ENCODE measurements at regions not wholly inside any gene's neighbourhood (a gene's known extent, or its start where the extent isn't known, plus 50 kb on each side); places are given as distances from the start of the nearest gene placed in this dataset.
"Not testable (repeated sequence)": the region's sequence is repeated elsewhere in the genome, so short reads cannot be mapped to it uniquely, and the experiment has no call there.

DNA sequence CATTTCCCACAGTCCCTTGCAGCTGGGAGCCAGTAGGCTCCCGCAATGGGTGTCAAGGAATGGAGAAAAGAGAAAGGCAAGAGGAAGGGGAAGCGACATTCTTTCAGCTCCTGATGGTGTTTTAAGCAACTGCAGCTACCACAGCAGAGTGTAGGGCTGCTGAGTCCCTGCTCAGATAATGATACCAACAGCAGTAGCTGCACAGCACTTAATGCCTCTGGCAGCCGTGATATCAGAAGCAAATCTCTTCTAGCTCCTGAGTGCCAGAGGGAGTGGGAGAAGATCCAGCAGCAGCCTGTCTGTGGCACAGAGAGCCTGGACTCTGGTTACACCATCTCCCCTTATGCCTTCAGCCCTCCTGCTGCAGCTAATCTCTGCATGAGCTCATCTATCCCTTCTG, 186.1 kb upstream of the LMCD1 start:
- DNase-seq (ENCODE audit: extremely low read depth in 1 of 11, low read depth in 9 of 11, low spot score in 4 of 11), result not testable (repeated sequence)

DNA sequence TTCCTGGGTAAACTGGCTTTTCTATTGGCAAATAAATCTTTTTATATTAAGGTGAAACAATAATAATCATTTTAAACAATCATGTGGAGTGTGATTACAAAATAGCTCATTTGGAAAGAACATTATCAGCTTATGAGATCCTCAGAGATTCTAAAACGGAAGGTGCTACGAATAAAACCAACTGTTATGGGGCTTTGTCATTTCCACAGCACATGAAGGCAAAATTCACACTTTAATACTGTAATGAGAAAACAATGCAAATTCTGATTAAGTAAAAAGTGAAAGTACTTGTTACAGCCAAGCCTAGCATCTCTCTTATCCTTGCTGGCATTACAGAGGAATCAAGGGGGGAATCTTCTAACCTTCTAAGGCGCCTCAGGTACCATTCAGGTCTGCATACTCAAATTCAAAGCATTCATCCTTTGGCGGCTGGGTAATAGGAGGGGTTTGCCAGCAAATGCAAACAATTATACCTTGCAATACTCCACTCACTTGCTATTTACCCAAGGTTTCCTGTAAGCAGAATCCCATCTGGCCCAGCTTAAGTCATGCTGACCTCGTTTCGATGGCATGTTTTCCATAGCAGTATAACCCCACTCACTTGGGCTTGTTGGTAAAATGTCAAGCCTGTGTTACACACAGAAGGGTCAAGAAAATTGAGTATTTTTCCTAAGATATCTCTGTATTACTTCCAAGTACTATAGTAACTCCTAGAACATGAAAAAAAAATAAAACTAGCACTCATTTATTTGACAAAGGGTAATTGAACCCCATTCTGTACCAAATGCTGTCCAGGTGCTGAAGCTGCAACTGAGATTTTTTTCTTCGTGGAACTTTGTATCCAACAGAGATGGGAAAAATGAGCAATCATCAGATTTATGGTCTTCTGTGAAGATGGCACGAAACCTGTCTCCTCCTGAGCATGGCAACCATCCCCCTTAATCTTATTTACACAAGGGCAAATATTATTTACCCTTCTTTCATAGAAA, 183.7 kb upstream of the LMCD1 start:
- no peak for DNase-seq (ENCODE audit: extremely low read depth in 1 of 11, low read depth in 9 of 11, low spot score in 4 of 11)

DNA sequence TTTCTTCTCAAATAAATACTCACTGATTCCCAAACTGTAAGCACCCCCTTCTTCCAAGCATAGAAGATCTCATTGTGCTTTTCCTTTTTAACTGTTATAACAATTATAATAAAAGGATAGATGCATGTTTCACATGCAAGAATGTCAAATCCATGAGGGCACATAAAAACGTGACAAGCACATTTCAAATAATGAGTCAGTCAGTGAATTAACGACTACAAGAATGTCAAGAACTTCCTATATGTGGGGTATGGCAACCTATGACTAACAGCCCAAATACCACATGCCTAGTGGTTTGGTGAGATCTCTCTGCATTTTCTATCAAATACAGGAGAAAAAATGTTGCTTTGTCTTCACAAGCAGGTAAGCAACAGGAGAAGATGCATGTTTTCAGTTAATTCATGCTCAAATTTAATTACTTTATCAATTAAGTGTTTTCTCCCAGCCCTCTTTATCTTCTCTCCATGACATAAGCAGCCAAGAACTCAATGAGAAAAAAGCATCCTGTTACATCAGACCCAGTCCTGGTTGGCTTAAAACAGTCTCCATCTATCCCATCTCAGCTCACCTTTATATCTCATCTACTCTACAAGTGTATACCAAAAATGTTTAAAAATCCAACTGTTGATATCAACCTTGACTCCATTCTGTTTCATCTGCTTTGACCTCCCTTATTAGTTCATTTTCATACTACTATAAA, 181.5 kb upstream of the LMCD1 start:
- DNase-seq (ENCODE audit: extremely low read depth in 1 of 11, low read depth in 9 of 11, low spot score in 4 of 11), result no peak

DNA sequence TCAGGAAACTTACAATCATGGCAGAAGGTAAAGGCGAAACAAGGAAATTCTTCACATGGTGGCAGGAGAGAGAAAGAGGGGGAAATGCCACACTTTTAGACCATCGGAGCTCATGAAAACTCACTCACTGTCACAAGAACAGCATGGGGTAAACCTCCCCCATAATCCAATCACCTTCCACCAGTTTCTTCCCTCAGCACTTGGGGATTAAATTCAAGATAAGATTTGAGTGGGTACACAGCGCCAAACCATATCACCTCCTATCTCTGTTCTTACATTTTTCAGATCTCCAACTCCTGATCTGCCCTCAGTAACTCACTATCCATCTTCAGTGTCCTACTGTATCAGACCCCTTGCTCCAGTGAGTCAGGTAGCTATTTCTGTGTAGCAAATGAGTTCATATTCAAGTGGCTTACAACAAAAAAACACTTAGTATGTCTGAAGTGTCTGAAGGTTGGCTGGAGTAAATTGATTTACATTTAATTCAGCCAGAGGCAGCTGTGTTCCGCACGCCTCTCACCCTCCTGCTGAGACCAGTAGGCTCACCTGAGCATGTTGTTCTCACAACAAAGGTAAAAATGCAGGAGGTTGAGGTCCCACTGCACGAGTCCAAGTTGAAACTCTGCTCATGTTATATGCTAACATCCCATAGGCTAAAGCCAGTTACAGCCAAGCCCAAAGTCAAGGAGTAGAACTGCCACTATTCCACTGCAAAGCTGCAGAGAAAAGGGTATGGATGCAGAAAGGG, 180.7 kb upstream of the LMCD1 start:
- DNase-seq (ENCODE audit: extremely low read depth in 1 of 11, low read depth in 9 of 11, low spot score in 4 of 11), result no peak

DNA sequence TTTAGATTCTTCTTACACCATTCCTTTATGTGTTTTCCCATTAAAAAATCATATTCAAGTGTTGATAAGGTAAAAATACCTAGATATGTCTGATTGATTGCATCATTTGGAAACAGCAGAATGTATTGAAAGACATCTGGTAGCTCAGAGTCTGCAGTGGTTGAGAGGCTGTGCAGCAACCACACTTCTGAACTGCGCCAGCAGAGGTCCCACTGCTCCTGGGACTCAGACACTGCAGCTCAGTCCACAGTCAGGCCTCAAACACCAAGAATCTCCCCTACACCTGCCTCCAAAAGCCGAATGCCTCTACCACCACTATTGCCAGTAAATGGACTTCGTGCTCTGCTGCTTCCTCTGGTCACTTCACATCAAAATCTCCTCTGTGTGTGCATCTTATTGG, 176.9 kb upstream of the LMCD1 start:
- DNase-seq (ENCODE audit: extremely low read depth in 1 of 11, low read depth in 9 of 11, low spot score in 4 of 11), result no peak

DNA sequence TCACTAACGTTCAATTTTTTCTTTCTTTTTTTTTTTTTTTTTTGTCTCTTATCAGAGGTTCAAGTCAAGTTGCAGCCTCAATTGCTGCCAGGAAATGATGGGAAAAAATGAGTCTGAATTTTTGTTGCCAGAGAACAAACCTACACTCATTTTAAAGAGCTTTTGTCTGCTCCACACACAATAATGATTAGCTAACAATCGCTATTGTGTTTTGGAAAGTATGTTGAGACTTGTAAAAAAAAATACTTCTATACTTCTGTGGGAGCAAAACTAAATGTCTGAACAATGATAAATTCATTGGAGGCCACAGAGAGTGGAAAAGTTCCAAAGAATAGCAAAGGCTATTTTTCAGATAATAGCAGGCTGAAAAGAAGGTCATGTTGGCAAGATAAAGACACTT, 176.3 kb upstream of the LMCD1 start:
- DNase-seq (ENCODE audit: extremely low read depth in 1 of 11, low read depth in 9 of 11, low spot score in 4 of 11), result no peak

DNA sequence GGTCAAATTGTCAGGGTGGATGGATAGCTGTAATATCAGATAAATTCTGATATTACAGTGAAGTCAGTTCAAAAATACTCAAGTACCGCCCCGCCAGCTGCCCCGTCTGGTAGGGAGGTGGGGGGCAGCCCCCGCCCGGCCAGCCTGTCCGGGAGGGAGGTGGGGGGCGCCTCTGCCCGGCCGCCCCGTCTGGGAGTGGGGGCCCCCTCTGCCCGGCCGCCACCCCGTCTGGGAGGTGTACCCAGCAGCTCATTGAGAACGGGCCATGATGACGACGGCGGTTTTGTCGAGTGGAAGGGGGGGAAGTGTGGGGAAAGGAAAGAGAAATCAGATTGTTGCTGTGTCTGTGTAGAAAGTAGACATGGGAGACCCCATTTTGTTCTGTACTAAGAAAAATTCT, 175.8 kb upstream of the LMCD1 start:
- DNase-seq (ENCODE audit: extremely low read depth in 1 of 11, low read depth in 9 of 11, low spot score in 4 of 11), result not testable (repeated sequence)

DNA sequence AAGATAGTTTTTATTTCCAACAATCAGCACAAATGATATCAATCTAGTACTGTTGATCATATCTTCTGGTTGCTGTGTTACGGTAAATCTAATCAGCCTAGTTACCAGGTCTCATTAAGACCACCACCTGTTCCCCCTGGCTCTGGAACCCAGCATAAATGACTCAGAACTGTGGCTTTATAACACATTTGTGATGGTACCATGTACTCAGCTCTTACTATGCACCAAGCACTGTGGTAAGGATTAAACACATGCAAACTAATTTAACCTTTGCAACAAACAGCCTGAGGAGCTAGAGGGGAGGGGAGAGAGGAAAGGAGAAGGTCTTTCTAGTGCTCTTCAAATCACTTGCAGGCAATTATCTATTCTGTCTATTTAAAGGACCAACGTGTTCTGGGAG, 173.9 kb upstream of the LMCD1 start:
- no peak for DNase-seq (ENCODE audit: extremely low read depth in 1 of 11, low read depth in 9 of 11, low spot score in 4 of 11)

DNA sequence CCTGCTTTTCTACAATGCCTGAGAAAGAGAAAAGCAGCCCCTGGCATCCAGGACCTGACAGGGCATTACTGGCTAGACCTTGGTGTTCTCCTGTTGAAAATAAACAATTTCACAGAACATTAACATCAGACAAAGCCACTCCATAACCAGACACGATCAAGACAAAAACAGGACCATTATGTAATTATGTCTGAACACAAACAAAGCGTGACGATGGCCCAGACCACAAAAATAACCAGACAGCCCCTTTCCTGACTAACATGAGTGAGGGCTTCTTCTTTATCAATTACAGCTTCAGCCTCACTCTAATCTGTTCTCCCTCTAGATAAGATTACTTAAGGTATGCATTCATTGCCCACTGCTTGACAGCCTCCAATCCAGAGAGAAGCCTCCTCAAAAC, 172.7 kb upstream of the LMCD1 start:
- DNase-seq (ENCODE audit: extremely low read depth in 1 of 11, low read depth in 9 of 11, low spot score in 4 of 11), result no peak

DNA sequence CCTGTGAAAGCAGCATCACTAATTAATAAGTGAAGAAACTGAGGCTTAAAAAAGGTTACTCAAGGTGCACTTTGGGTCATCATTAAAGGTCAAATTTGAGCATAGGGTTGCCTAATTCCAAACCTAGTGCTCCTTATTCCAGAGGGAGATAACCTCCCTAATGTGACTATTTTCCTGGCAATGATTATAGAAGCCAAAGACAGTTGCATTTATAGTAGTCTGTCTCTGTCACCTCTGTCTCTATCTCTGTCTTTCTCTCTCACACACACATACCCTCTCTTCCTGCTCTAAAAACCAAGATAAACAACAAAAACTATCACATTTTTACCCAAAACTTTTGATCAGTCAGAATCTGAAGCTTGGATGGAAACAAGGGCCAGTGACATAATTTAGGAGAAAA, 172.0 kb upstream of the LMCD1 start:
- no peak for DNase-seq (ENCODE audit: extremely low read depth in 1 of 11, low read depth in 9 of 11, low spot score in 4 of 11)

DNA sequence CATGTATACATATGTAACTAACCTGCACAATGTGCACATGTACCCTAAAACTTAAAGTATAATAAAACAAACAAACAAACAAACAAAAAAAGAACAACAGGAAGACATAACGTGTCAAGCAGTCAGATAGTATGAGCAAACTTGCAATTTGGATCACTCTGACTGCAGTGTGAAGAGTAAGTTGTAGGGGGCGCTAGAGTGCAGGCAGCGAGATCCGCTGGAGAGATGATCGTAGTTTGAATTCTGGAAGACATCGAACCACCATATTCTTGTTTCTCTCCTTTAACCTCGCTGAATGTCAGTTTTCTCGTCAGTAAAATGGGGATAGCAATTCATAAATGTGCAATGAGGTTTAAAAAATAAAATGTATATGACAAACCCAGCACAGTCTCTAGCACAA, 165.2 kb upstream of the LMCD1 start:
- no peak for DNase-seq (ENCODE audit: extremely low read depth in 1 of 11, low read depth in 9 of 11, low spot score in 4 of 11)

DNA sequence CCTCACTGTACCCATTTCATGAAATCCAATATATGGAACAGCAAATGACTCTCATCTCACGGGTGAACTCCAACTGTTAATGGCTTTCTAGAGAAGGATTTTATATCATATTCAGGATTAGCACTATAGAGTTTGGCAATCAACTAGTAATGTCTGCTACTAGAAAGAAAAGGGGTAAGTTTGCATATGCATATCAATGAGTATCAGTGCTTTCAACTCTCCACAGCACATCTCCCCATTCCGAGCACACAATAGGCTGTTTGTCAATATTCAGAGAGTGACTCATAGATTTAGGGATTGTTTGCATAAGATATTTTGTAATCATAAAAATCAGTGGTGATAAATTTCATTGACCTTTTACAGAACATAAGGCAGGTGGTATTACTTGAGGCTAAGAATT, 163.2 kb upstream of the LMCD1 start:
- DNase-seq (ENCODE audit: extremely low read depth in 1 of 11, low read depth in 9 of 11, low spot score in 4 of 11), result no peak

DNA sequence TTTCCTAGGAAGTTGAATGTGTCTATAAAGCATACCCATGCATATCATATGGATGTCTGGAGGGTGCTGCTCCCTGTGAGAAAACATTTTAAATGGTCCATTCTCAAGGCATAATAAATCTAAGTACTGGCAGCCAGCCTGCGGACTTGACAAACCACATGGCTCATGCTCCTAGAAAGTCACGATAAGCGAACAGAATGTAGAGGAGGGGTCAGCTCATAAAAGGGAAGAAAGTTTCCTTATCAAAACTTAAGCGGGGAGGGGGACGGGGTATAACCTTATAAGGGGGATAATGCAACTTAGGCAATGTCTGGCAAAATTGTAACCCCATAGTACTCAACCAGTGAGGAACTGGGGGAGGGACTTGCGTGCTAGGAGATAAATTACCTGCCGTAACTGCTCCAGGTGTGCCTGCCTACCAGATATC, 159.8 kb upstream of the LMCD1 start:
- DNase-seq (ENCODE audit: extremely low read depth in 1 of 11, low read depth in 9 of 11, low spot score in 4 of 11), result peak in 7 of 11 donors; percentile 2 to 39 (median 14)

DNA sequence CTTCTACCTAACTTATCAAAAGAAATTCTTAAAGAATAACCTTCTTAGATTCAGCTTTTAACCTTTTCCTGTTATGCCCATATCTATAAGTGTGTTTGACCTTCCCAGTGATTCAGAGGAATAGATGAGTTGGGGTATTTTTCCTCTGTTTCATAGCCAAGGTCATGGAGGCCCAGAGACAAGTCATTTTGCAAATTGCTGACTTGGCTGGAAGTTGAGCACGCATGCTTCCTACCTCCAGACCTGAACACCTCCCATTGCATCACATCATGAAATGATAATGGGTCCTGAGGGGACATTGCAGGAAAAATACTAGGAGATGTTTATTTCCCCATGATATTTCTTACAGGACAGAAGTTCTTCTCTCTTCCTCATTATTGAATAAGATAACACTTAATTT, 158.6 kb upstream of the LMCD1 start:
- DNase-seq (ENCODE audit: extremely low read depth in 1 of 11, low read depth in 9 of 11, low spot score in 4 of 11), result no peak

DNA sequence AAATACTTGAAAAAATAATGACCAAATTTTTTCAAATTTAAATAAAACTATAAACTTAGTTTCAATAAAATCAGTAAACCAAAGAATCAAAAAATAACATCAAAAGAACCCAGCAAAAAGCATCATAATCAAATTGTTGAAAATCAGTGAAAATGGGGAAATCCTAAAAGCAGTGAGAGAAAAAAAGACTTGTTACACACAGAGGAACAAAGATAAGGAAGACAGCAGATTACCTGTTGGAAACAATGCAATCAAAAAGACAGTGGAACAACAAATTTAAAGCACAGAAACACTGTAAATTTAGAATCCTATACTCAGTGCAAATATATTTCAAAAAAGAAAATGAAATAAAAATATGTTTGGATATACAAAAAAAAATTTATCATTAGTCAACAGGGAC, 156.2 kb upstream of the LMCD1 start:
- DNase-seq (ENCODE audit: extremely low read depth in 1 of 11, low read depth in 9 of 11, low spot score in 4 of 11), result no peak

DNA sequence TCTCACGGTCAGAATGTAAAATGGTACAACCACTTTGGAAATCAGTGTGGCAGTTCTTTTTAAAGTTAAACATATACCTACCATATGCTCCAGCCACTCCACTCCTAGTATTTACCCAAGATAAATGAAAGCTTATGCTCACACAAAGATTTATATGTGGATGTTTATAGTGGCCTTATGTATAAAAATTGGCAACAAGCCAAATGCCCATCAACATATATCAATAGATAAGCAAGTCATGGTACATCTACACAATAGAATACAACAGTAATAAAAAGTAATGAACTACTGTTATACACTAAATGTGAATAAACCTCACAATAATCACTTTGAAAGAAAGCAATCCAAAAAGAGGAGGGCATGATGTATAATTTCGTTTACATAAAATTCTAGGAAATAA, 153.5 kb upstream of the LMCD1 start:
- DNase-seq (ENCODE audit: extremely low read depth in 1 of 11, low read depth in 9 of 11, low spot score in 4 of 11), result no peak

DNA sequence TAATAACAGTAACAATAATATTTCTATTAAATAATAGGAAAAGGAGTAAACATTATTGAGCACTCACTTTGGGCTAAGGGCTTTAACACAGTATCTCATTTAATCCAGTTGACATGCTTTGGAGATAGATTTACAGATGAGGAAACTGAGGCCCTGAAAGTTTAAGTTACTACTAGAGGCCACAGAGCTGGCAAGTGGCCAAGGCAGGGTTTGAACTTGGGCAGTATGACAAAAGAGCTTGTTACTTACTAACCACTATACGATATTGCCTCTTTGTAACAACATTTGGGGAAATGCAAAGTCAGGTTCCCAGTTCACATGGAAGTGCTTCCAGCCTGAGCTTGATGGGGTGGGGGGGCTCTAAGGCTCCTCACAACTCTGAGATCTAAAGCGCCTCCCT, 149.1 kb upstream of the LMCD1 start:
- DNase-seq (ENCODE audit: extremely low read depth in 1 of 11, low read depth in 9 of 11, low spot score in 4 of 11), result no peak

DNA sequence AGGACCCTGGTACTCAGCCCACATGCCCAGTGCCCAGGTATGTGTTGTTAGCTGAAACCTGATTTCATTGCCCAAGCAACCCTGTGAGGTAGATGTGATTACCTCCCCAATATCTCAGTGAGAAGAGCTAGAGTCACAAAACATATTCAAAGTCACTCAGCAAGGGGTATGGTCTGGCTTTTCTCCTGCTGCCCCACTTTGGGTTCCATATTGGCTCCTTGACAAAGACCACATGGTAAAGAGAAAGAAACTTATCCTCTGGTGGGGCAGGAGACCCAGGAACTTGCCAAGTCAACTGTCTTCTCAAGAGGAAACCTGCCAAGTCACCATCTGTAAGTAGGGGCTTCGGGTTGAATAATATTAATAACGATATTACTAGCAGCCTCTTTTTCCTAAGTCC, 148.3 kb upstream of the LMCD1 start:
- DNase-seq (ENCODE audit: extremely low read depth in 1 of 11, low read depth in 9 of 11, low spot score in 4 of 11), result no peak

DNA sequence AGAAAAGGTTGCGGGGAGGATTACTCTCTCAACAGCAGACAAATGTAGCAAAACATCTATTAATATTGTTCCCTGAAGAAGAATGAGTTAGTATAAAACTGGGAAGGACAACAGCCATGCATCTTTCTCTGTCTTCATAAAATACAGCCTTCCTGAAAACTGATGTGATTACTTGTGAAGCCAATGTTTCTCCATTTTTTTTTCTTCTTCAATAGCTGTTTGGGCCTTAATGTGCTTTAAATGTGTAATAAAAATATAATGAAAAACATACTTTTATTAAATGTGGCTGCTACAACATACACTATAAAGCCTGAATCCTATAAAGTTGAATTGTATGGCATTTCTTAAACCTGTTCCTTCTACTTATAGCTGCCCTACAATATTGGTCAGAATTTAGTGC, 146.3 kb upstream of the LMCD1 start:
- DNase-seq (ENCODE audit: extremely low read depth in 1 of 11, low read depth in 9 of 11, low spot score in 4 of 11), result no peak

DNA sequence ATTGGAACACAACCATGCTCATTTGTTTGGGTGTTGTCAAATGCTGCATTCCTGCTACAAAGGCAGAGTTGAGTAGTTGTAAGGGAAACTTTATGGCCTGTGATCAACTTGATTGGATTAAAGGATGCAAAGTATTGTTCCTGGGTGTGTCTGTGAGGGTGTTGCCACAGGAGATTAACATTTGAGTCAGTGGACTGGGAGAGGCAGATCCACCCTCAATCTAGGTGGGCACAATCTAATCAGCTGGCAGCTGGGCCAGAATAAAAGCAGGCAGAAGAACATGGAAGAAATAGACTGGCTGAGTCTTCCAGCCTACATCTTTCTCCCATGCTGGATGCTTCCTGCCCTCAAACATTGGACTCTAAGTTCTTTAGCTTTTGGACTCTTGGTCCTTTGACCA, 145.6 kb upstream of the LMCD1 start:
- DNase-seq (ENCODE audit: extremely low read depth in 1 of 11, low read depth in 9 of 11, low spot score in 4 of 11), result not testable (repeated sequence)
